IMR-90 (cell line): ENCODE measurements at regions not wholly inside any gene's neighbourhood (a gene's known extent, or its start where the extent isn't known, plus 50 kb on each side); places are given as distances from the start of the nearest gene placed in this dataset.

ENCODE experiments used
- ATAC-seq: fragments of 200-7000 bp; cut with Tn5 transposase; 2 replicates; pipeline ENCODE4 v1.9.1; 2020; ENCODE audit warnings: low read depth, mild to moderate bottlenecking, moderate library complexity
- BruUV-seq: library from RNA; stranded (reverse); fragments of 400-500 nt; replicated peaks from 2 replicates; lab custom pipeline; 2021; lab: Mats Ljungman, UMichigan
- CTCF ChIA-PET: fragments of 300-600 bp; formaldehyde crosslinking; extraction: SDS; loops from one replicate; lab custom pipeline; 2021; ENCODE audit warnings: antibody characterized with exemption; lab: Yijun Ruan, JAX
- POLR2A ChIA-PET: fragments of 300-600 bp; sonication (Branson Sonifier 250); formaldehyde crosslinking; loops from one replicate; lab custom pipeline; 2022; ENCODE audit warnings: antibody characterized with exemption; ENCODE audit not compliant: unreplicated experiment; lab: Charles Lee
- DNase-seq: peaks from one replicate; pipeline ENCODE4 v3.0.0; 2013
- H2AFZ ChIP-seq: replicated peaks from 2 replicates; pipeline ENCODE3; 2013; ENCODE audit warnings: low read length, mild to moderate bottlenecking; ENCODE audit not compliant: poor library complexity
- H2AK5ac ChIP-seq: 2 replicates; pipeline ENCODE4 v1.6.1; 2013; ENCODE audit warnings: low read depth, low read length, inconsistent platforms
- H2AK9ac ChIP-seq: replicated peaks from 2 replicates; pipeline ENCODE3; 2013; ENCODE audit warnings: mild to moderate bottlenecking, low read depth, low read length, moderate library complexity; ENCODE audit not compliant: poor library complexity
- H2BK120ac ChIP-seq: 2 replicates; pipeline ENCODE4 v1.6.1; 2013; ENCODE audit warnings: low read depth, low read length, inconsistent platforms
- H2BK15ac ChIP-seq: 3 replicates; pipeline ENCODE4 v1.6.1; 2013; ENCODE audit warnings: low read depth, low read length, inconsistent platforms
- H2BK20ac ChIP-seq: 2 replicates; pipeline ENCODE4 v1.6.1; 2013; ENCODE audit warnings: low read depth, mild to moderate bottlenecking, inconsistent platforms, low read length, moderate library complexity
- H2BK5ac ChIP-seq: 2 replicates; pipeline ENCODE4 v1.6.1; 2013; ENCODE audit warnings: mild to moderate bottlenecking, low read depth, low read length, inconsistent platforms; ENCODE audit not compliant: poor library complexity, severe bottlenecking
- H3K14ac ChIP-seq: replicated peaks from 2 replicates; pipeline ENCODE4 v1.6.1; 2013; ENCODE audit warnings: low read depth, low read length, inconsistent platforms
- H3K18ac ChIP-seq: 2 replicates; pipeline ENCODE4 v1.6.1; 2013; ENCODE audit warnings: low read depth, low read length, control low read depth
- H3K23ac ChIP-seq: 2 replicates; pipeline ENCODE4 v1.6.1; 2013; ENCODE audit warnings: low read depth, low read length, inconsistent platforms
- H3K27ac ChIP-seq: 2 replicates; pipeline ENCODE4 v1.5.1; 2013; ENCODE audit warnings: mild to moderate bottlenecking, control low read depth, low read length; ENCODE audit not compliant: insufficient read depth
- H3K27me3 ChIP-seq: 2 replicates; pipeline ENCODE4 v1.6.1; 2013; ENCODE audit warnings: low read length; ENCODE audit not compliant: control insufficient read depth, insufficient read depth
- H3K36me3 ChIP-seq: 2 replicates; pipeline ENCODE4 v1.6.1; 2013; ENCODE audit warnings: low read length, mixed read lengths; ENCODE audit not compliant: control insufficient read depth, insufficient read depth
- H3K4ac ChIP-seq: 2 replicates; pipeline ENCODE4 v1.6.1; 2013; ENCODE audit warnings: low read depth, low read length, inconsistent platforms
- H3K4me1 ChIP-seq: 2 replicates; pipeline ENCODE4 v1.6.1; 2013; ENCODE audit warnings: low read length, mixed read lengths; ENCODE audit not compliant: control insufficient read depth, insufficient read depth
- H3K4me2 ChIP-seq: 2 replicates; pipeline ENCODE4 v1.6.1; 2013; ENCODE audit warnings: low read depth, mild to moderate bottlenecking, control low read depth, low read length, moderate library complexity
- H3K4me3 ChIP-seq: 2 replicates; pipeline ENCODE4 v1.5.1; 2013; ENCODE audit warnings: low read depth, mild to moderate bottlenecking, control low read depth, low read length, moderate library complexity; ENCODE audit not compliant: insufficient read depth
- H3K56ac ChIP-seq: 2 replicates; pipeline ENCODE4 v1.6.1; 2013; ENCODE audit warnings: low read length, inconsistent platforms; ENCODE audit not compliant: insufficient read depth; ENCODE audit errors: extremely low read depth
- H3K79me1 ChIP-seq, 2 experiments: 2 replicates each; pipeline ENCODE4 v1.6.1; 2013; ENCODE audit warnings: low read length in 2 of 2, inconsistent platforms in 1 of 2, low read depth in 1 of 2
- H3K9ac ChIP-seq: 2 replicates; pipeline ENCODE4 v1.6.1; 2013; ENCODE audit warnings: low read depth, low read length, control low read depth
- H3K9me1 ChIP-seq: 2 replicates; pipeline ENCODE4 v1.6.1; 2013; ENCODE audit warnings: low read length, inconsistent platforms; ENCODE audit not compliant: insufficient read depth
- H3K9me3 ChIP-seq: 2 replicates; pipeline ENCODE4 v1.6.1; 2013; ENCODE audit warnings: low read length; ENCODE audit not compliant: control insufficient read depth, insufficient read depth
- H4K20me1 ChIP-seq: 2 replicates; pipeline ENCODE4 v1.6.1; 2013; ENCODE audit warnings: low read length, inconsistent platforms; ENCODE audit not compliant: insufficient read depth
- H4K5ac ChIP-seq: 2 replicates; pipeline ENCODE4 v1.6.1; 2013; ENCODE audit warnings: mild to moderate bottlenecking, low read depth, low read length, control low read depth
- H4K8ac ChIP-seq, 2 experiments: 2 replicates each; pipeline ENCODE4 v1.6.1; 2013; ENCODE audit warnings: low read depth in 2 of 2, low read length in 2 of 2, control low read depth in 1 of 2, inconsistent platforms in 1 of 2
- H4K91ac ChIP-seq: 2 replicates; pipeline ENCODE4 v1.6.1; 2013; ENCODE audit warnings: low read depth, low read length, inconsistent platforms; ENCODE audit not compliant: insufficient read depth
- BHLHE40 ChIP-seq: fragments of 150-350 bp; IDR thresholded peaks from 2 replicates; pipeline ENCODE4 v1.6.1; 2016; ENCODE audit warnings: mild to moderate bottlenecking, low read depth, low read length
- CTCF ChIP-seq: conservative IDR thresholded peaks from 2 replicates; pipeline ENCODE4 v1.5.1; 2012; ENCODE audit warnings: mild to moderate bottlenecking, low read depth, low read length, improper control_type of control experiment
- ELK1 ChIP-seq: fragments of 150-350 bp; IDR thresholded peaks from 2 replicates; pipeline ENCODE4 v1.6.1; 2016; ENCODE audit warnings: low read depth, mild to moderate bottlenecking, low read length, moderate library complexity, borderline replicate concordance
- MAZ ChIP-seq: IDR thresholded peaks from 2 replicates; pipeline ENCODE4 v1.6.1; 2012; ENCODE audit warnings: low read depth, mild to moderate bottlenecking, low read length, improper control_type of control experiment, moderate library complexity, borderline replicate concordance
- MXI1 ChIP-seq: IDR thresholded peaks from 2 replicates; pipeline ENCODE4 v1.6.1; 2012; ENCODE audit warnings: low read depth, mild to moderate bottlenecking, low read length, moderate library complexity, borderline replicate concordance
- RAD21 ChIP-seq: IDR thresholded peaks from 2 replicates; pipeline ENCODE4 v1.6.1; 2012; ENCODE audit warnings: low read length, improper control_type of control experiment
- RCOR1 ChIP-seq: IDR thresholded peaks from 2 replicates; pipeline ENCODE4 v1.6.1; 2012; ENCODE audit warnings: mild to moderate bottlenecking, low read length, improper control_type of control experiment; ENCODE audit not compliant: insufficient replicate concordance
- RFX5 ChIP-seq: IDR thresholded peaks from 2 replicates; pipeline ENCODE4 v1.8.0; 2012; ENCODE audit warnings: low read depth, mild to moderate bottlenecking, low read length, moderate library complexity
- WGBS, 2 experiments: methylation state at CpG; one replicate each; pipeline versions ENCODE4 v1.1.5 to v1.1.7; 2013; ENCODE audit warnings: missing lambda C conversion rate in 2 of 2; ENCODE audit not compliant: insufficient read length in 1 of 2; ENCODE audit errors: extremely low coverage in 2 of 2; 5-methylcytosine and 5-hydroxymethylcytosine counted together
- dilution Hi-C: fragments of 300-500 bp; cut with HindIII; formaldehyde crosslinking; loops from one replicate; pipeline ENCODE4 v1.14.3; 2018; ENCODE audit warnings: low sequenced_read_pairs; ENCODE audit not compliant: unreplicated experiment
- in situ Hi-C: fragments of 300-500 bp; cut with MboI; formaldehyde crosslinking; loops from 3 replicates; pipeline ENCODE4 v1.14.3; 2019; ENCODE audit warnings: low sequenced_read_pairs, inconsistent platforms, mixed read lengths
- intact Hi-C: fragments of 100-400 bp; cut with micrococcal nuclease; formaldehyde crosslinking; loops from 2 replicates; pipeline ENCODE4 v1.10.0; 2022

- Histone ChIP-seq H4K8ac (no peak overlapping the region), H3K4me1 (no peaks in the 10 kb centered on the region), H3K9ac (no peak overlapping the region), H3K23ac (no peak overlapping the region), H3K36me3 (no peaks in the 10 kb centered on the region), H3K9me1 (no peaks in the 10 kb centered on the region), H2AK9ac (no peak overlapping the region), H3K9me3 (no peaks in the 10 kb centered on the region; the same call in 1 of the 2 replicates), H2AK5ac (no peak overlapping the region), H3K18ac (no peak overlapping the region), H3K14ac (no peak overlapping the region), H4K5ac (no peak overlapping the region), H3K4me2 (no peak overlapping the region), H3K27ac (no peak overlapping the region), H2BK120ac (no peak overlapping the region), H3K56ac (no peak overlapping the region), H2BK5ac (no peak overlapping the region), H3K79me1 (no peaks in the 10 kb centered on the region), H3K27me3 (no peaks in the 10 kb centered on the region), H3K4ac (no peak overlapping the region), H2BK15ac (no peak overlapping the region), H2AFZ (no peak overlapping the region), H4K91ac (no peak overlapping the region), H2BK20ac (no peak overlapping the region), H3K4me3 (no peak overlapping the region), H4K20me1 (no peaks in the 10 kb centered on the region)
- ATAC-seq (no peak), DNase-seq (no peak)
- 25% methylated on average over 2 of the region's 2 CpGs; no CpG with 5 or more reads in 1 of the 2 experiments for WGBS, 2 experiments
- dilution Hi-C loops (no loop called here), in situ Hi-C loops (no loop called here), intact Hi-C loops (no loop called here)
- BruUV-seq, result no TSS peak
- ChIA-PET POLR2A (no interaction called here), CTCF (no interaction called here)
- TF ChIP-seq RAD21, result no peak
- TF ChIP-seq MAZ, result no peak
- TF ChIP-seq MXI1, result no peak
- no peak for TF ChIP-seq BHLHE40
- TF ChIP-seq CTCF, result no peak
- no peak for TF ChIP-seq ELK1
- no peak for TF ChIP-seq RFX5
- TF ChIP-seq RCOR1, result no peak
Observed at GRCh38 chrX:151042842-151043241, 59.7 kb downstream of the HMGB3 start.
